KMS-11 (cell line): ENCODE measurements at regions not wholly inside any gene's neighbourhood (a gene's known extent, or its start where the extent isn't known, plus 50 kb on each side); places are given as distances from the start of the nearest gene placed in this dataset.

Experiments
- H2AFZ ChIP-seq: fragments of 200-600 bp; sonication (generic); 2 replicates; pipeline ENCODE4 v1.6.1; 2016; ENCODE audit warnings: antibody characterized with exemption, mixed run types, low read depth
- H3K27ac ChIP-seq: fragments of 200-600 bp; sonication (generic); 2 replicates; pipeline ENCODE4 v1.6.1; 2016; ENCODE audit warnings: mild to moderate bottlenecking, mixed run types
- H3K27me3 ChIP-seq: fragments of 200-600 bp; sonication (generic); 2 replicates; pipeline ENCODE4 v1.6.1; 2017; ENCODE audit warnings: mild to moderate bottlenecking, low read depth, mixed run types, moderate library complexity; ENCODE audit not compliant: insufficient read depth
- H3K36me3 ChIP-seq: fragments of 200-600 bp; sonication (generic); 2 replicates; pipeline ENCODE4 v1.6.1; 2017; ENCODE audit warnings: mild to moderate bottlenecking, mixed run types; ENCODE audit not compliant: insufficient read depth
- H3K4me1 ChIP-seq: fragments of 200-600 bp; sonication (generic); 2 replicates; pipeline ENCODE4 v1.6.1; 2016; ENCODE audit warnings: mild to moderate bottlenecking, low read depth, mixed run types; ENCODE audit not compliant: poor library complexity, severe bottlenecking
- H3K4me2 ChIP-seq: fragments of 200-600 bp; sonication (generic); 2 replicates; pipeline ENCODE4 v1.7.0; 2016; ENCODE audit warnings: mild to moderate bottlenecking, mixed run types
- H3K4me3 ChIP-seq: fragments of 200-600 bp; sonication (generic); IDR thresholded peaks from 2 replicates; pipeline ENCODE4 v1.6.1; 2017; ENCODE audit warnings: low read depth, low read length, mixed read lengths; ENCODE audit not compliant: insufficient read depth
- H3K79me2 ChIP-seq: fragments of 200-600 bp; sonication (generic); 2 replicates; pipeline ENCODE4 v1.6.1; 2016; ENCODE audit warnings: low read depth, mixed run types; ENCODE audit not compliant: insufficient read depth
- H3K9ac ChIP-seq: fragments of 200-600 bp; sonication (generic); 2 replicates; pipeline ENCODE4 v1.6.1; 2016; ENCODE audit warnings: mild to moderate bottlenecking, mixed run types
- H4K20me1 ChIP-seq: fragments of 200-600 bp; sonication (generic); 2 replicates; pipeline ENCODE4 v1.6.1; 2016; ENCODE audit warnings: mild to moderate bottlenecking, mixed run types; ENCODE audit not compliant: insufficient read depth
- TF ChIP-seq, protein P1 (sequence below): fragments of 200-600 bp; sonication (generic); conservative IDR thresholded peaks from 2 replicates; pipeline ENCODE4 v1.6.1; 2017; ENCODE audit warnings: low read depth, mild to moderate bottlenecking, antibody characterized with exemption, low read length, moderate library complexity, mixed read lengths

GRCh38 chr16:88303890-88304819 is 78.6 kb upstream of the ZNF469 start:
- Histone ChIP-seq H3K27me3 (peaks cover 55% of the 10 kb centered on the region), H2AFZ (no peak overlapping the region), H3K9ac (no peak overlapping the region), H3K4me2 (no peak overlapping the region), H3K4me1 (no peaks in the 10 kb centered on the region), H3K36me3 (no peaks in the 10 kb centered on the region), H3K79me2 (no peaks in the 10 kb centered on the region), H3K27ac (no peak overlapping the region), H4K20me1 (no peaks in the 10 kb centered on the region), H3K4me3 (no peak overlapping the region)
- TF ChIP-seq, protein P1, sequence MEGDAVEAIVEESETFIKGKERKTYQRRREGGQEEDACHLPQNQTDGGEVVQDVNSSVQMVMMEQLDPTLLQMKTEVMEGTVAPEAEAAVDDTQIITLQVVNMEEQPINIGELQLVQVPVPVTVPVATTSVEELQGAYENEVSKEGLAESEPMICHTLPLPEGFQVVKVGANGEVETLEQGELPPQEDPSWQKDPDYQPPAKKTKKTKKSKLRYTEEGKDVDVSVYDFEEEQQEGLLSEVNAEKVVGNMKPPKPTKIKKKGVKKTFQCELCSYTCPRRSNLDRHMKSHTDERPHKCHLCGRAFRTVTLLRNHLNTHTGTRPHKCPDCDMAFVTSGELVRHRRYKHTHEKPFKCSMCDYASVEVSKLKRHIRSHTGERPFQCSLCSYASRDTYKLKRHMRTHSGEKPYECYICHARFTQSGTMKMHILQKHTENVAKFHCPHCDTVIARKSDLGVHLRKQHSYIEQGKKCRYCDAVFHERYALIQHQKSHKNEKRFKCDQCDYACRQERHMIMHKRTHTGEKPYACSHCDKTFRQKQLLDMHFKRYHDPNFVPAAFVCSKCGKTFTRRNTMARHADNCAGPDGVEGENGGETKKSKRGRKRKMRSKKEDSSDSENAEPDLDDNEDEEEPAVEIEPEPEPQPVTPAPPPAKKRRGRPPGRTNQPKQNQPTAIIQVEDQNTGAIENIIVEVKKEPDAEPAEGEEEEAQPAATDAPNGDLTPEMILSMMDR = no peak

DNA sequence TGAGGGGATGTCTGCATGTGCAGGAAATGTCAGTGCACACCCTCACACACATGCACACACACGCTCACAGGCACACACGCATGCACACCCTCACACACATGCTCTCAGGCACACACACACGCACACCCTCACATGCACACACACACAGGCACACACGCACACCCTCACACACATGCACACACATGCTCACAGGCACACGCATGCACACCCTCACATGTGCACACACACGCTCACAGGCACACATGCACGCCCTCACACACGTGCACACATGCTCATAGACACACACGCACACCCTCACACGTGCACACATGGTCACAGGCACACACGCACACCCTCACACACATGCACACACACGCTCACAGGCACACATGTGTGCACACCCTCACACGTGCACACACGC is 77.6 kb upstream of the ZNF469 start:
- Histone ChIP-seq H4K20me1 (no peaks in the 10 kb centered on the region), H3K79me2 (no peaks in the 10 kb centered on the region), H3K27me3 (peaks cover 45% of the 10 kb centered on the region; the same call in 1 of the 2 replicates), H3K4me1 (no peaks in the 10 kb centered on the region), H3K9ac (no peak overlapping the region), H3K27ac (no peak overlapping the region), H3K4me3 (no peak overlapping the region), H2AFZ (no peak overlapping the region), H3K36me3 (no peaks in the 10 kb centered on the region), H3K4me2 (no peak overlapping the region)
- TF ChIP-seq, protein P1 = no peak

DNA sequence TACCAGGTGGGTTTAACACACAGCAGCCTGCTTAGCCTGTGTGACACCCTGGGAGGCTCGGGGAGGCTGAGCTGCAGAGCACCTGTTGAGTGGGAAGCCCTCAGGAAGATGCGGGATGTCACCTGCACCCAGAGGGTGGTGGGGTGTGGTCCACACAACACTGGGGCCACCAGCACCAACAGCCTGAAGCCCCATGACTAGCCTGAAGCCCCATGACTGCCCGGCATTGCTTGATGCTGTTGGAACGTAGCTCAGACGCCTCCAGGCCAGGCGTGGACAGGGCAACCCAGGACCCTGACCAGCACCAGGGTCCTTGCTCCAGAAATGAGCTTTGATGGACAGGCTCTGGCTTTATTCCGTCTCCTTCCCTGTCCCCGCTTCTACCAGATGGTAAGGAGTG is 76.3 kb upstream of the ZNF469 start:
- no peak overlapping the region for H3K4me2 ChIP-seq
- no peak overlapping the region for H3K9ac ChIP-seq
- no peaks in the 10 kb centered on the region for H4K20me1 ChIP-seq
- no peak overlapping the region for H2AFZ ChIP-seq
- H3K4me1 ChIP-seq = no peaks in the 10 kb centered on the region
- H3K27me3 ChIP-seq = peaks cover 42% of the 10 kb centered on the region; the same call in 1 of the 2 replicates
- no peak overlapping the region for H3K4me3 ChIP-seq
- TF ChIP-seq, protein P1 = no peak
- no peaks in the 10 kb centered on the region for H3K36me3 ChIP-seq
- H3K27ac ChIP-seq = no peak overlapping the region
- no peaks in the 10 kb centered on the region for H3K79me2 ChIP-seq

DNA sequence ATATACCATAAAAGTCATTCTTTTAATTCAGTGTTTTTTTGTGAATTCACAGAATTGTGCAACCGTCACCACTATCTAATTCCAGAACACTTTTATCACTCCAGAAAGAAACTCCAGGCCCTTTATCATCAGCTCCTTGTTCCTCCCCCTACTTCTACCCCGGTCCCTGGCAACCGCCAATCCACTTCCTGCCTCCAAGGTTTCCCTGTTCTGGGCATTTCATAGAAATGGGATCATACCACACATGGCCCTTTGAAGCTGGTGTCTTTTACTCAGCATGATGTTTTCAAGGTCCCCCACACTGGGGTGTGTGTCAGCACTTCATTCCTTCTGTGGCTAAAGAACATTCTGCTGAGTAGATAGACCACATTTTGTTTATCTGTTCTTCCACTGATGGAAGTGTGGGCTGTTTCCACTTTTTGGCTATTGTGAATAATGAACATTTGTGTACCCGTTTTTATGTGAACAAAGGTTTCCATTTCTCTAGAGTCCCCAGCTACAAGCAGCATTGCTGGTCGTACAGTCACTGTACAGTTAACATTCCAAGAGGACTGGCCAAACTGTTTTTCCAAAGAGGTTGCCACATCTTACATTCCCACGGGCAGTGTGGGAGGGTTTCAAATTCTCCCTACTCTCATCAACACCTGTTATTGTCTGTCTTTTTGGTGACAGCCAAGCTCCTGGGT is 75.8 kb upstream of the ZNF469 start:
- Histone ChIP-seq H3K27me3 (peaks cover 43% of the 10 kb centered on the region; the same call in 1 of the 2 replicates), H3K4me2 (no peak overlapping the region), H3K79me2 (no peaks in the 10 kb centered on the region), H3K36me3 (no peaks in the 10 kb centered on the region), H3K27ac (no peak overlapping the region), H3K9ac (no peak overlapping the region), H2AFZ (no peak overlapping the region), H4K20me1 (no peaks in the 10 kb centered on the region), H3K4me3 (no peak overlapping the region), H3K4me1 (no peaks in the 10 kb centered on the region)
- TF ChIP-seq, protein P1 = no peak
